HEK293 (cell line): ENCODE measurements at regions not wholly inside any gene's neighbourhood (a gene's known extent, or its start where the extent isn't known, plus 50 kb on each side); places are given as distances from the start of the nearest gene placed in this dataset.
A peak's percentile ranks its signal among the peaks of the same experiment; 100 is the strongest.

Experiments
- CTCF ChIA-PET: fragments of 350-600 bp; formaldehyde crosslinking; extraction: SDS; loops from one replicate; lab custom pipeline; 2021; ENCODE audit warnings: antibody characterized with exemption; lab: Yijun Ruan, JAX
- POLR2A ChIA-PET: fragments of 300-600 bp; formaldehyde crosslinking; extraction: SDS; loops from one replicate; lab custom pipeline; 2020; ENCODE audit warnings: antibody characterized with exemption, inconsistent platforms; lab: Yijun Ruan, JAX
- H3K27ac ChIP-seq: fragments of 200-500 bp; sonication (Bioruptor generic); 2 replicates; pipeline ENCODE4 v1.5.1; 2014; ENCODE audit warnings: low read depth, low read length, control low read depth, inconsistent platforms; ENCODE audit errors: extremely low read depth
- H3K36me3 ChIP-seq, 2 experiments: fragments of 200-500 bp in 1 of 2; sonication (Bioruptor generic) in 1 of 2; 1 replicate in 1 of 2; 2 replicates in 1 of 2; pipeline ENCODE4 v1.5.1; 2014 to 2017; ENCODE audit warnings: inconsistent platforms in 2 of 2, low read length in 2 of 2; ENCODE audit not compliant: control insufficient read depth in 2 of 2, insufficient read depth in 1 of 2
- H3K4me1 ChIP-seq: fragments of 200-500 bp; sonication (Bioruptor generic); 2 replicates; pipeline ENCODE4 v1.5.1; 2014; ENCODE audit warnings: mild to moderate bottlenecking, low read length, inconsistent platforms; ENCODE audit not compliant: control insufficient read depth, insufficient read depth
- H3K4me3 ChIP-seq: 2 replicates; pipeline ENCODE4 v1.5.1; 2011; ENCODE audit warnings: low read depth, mild to moderate bottlenecking, control low read depth, low read length, moderate library complexity
- H3K9me3 ChIP-seq: fragments of 200-500 bp; sonication (Bioruptor generic); 2 replicates; pipeline ENCODE4 v1.5.1; 2014; ENCODE audit warnings: low read depth, low read length, inconsistent platforms; ENCODE audit not compliant: control insufficient read depth, insufficient read depth
- FEZF1 ChIP-seq: fragments of 450-650 bp; formaldehyde crosslinking; IDR thresholded peaks from 2 replicates; pipeline ENCODE4 v1.5.1; 2016; ENCODE audit warnings: missing biosample characterization, missing genetic modification characterization
- KLF17 ChIP-seq: fragments of 450-650 bp; formaldehyde crosslinking; IDR thresholded peaks from 2 replicates; pipeline ENCODE4 v1.5.1; 2016; ENCODE audit warnings: missing biosample characterization, missing genetic modification characterization
- KLF7 ChIP-seq: fragments of 450-650 bp; formaldehyde crosslinking; IDR thresholded peaks from 2 replicates; pipeline ENCODE4 v1.5.1; 2016; ENCODE audit warnings: missing biosample characterization, missing genetic modification characterization, borderline replicate concordance
- OSR2 ChIP-seq: fragments of 450-650 bp; formaldehyde crosslinking; IDR thresholded peaks from 2 replicates; pipeline ENCODE4 v1.5.1; 2016; ENCODE audit warnings: missing biosample characterization, missing genetic modification characterization
- ZBTB17 ChIP-seq: fragments of 450-650 bp; formaldehyde crosslinking; IDR thresholded peaks from 2 replicates; pipeline ENCODE4 v1.5.1; 2016; ENCODE audit warnings: missing biosample characterization, missing genetic modification characterization
- ZNF133 ChIP-seq: fragments of 450-650 bp; formaldehyde crosslinking; IDR thresholded peaks from 2 replicates; pipeline ENCODE4 v1.5.1; 2016; ENCODE audit warnings: missing biosample characterization, missing genetic modification characterization
- ZNF175 ChIP-seq: fragments of 450-650 bp; formaldehyde crosslinking; IDR thresholded peaks from 2 replicates; pipeline ENCODE4 v1.5.1; 2016; ENCODE audit warnings: missing biosample characterization, missing genetic modification characterization
- ZNF19 ChIP-seq: fragments of 450-650 bp; formaldehyde crosslinking; IDR thresholded peaks from 2 replicates; pipeline ENCODE4; 2016; ENCODE audit warnings: missing biosample characterization, missing genetic modification characterization, low read depth
- ZNF2 ChIP-seq: fragments of 450-650 bp; formaldehyde crosslinking; IDR thresholded peaks from 2 replicates; pipeline ENCODE4 v1.5.1; 2016; ENCODE audit warnings: missing biosample characterization, missing genetic modification characterization
- ZNF239 ChIP-seq: fragments of 450-650 bp; formaldehyde crosslinking; IDR thresholded peaks from 2 replicates; pipeline ENCODE4 v1.5.1; 2016; ENCODE audit warnings: missing biosample characterization, missing genetic modification characterization
- ZNF292 ChIP-seq: fragments of 450-650 bp; formaldehyde crosslinking; IDR thresholded peaks from 2 replicates; pipeline ENCODE4 v1.5.1; 2016; ENCODE audit warnings: low read depth, missing biosample characterization, missing genetic modification characterization, borderline replicate concordance
- ZNF311 ChIP-seq: fragments of 450-650 bp; formaldehyde crosslinking; IDR thresholded peaks from 2 replicates; pipeline ENCODE4 v1.5.1; 2017; ENCODE audit warnings: missing biosample characterization, missing genetic modification characterization, borderline replicate concordance
- ZNF394 ChIP-seq: fragments of 450-650 bp; formaldehyde crosslinking; IDR thresholded peaks from 2 replicates; pipeline ENCODE4 v1.5.1; 2016; ENCODE audit warnings: missing biosample characterization, missing genetic modification characterization, mild to moderate bottlenecking, moderate library complexity, borderline replicate concordance
- ZNF423 ChIP-seq: fragments of 450-650 bp; formaldehyde crosslinking; IDR thresholded peaks from 2 replicates; pipeline ENCODE4 v1.5.1; 2016; ENCODE audit warnings: missing biosample characterization, missing genetic modification characterization
- ZNF473 ChIP-seq: fragments of 450-650 bp; formaldehyde crosslinking; IDR thresholded peaks from 2 replicates; pipeline ENCODE4 v1.5.1; 2017; ENCODE audit warnings: missing biosample characterization, missing genetic modification characterization
- ZNF529 ChIP-seq: fragments of 450-650 bp; formaldehyde crosslinking; IDR thresholded peaks from 2 replicates; pipeline ENCODE4 v1.5.1; 2017; ENCODE audit warnings: missing genetic modification characterization, missing biosample characterization; ENCODE audit not compliant: insufficient replicate concordance
- ZNF530 ChIP-seq: fragments of 450-650 bp; formaldehyde crosslinking; IDR thresholded peaks from 2 replicates; pipeline ENCODE4 v1.5.1; 2016; ENCODE audit warnings: low read depth, missing biosample characterization, missing genetic modification characterization
- ZNF626 ChIP-seq: fragments of 450-650 bp; sonication (Bioruptor Pico); formaldehyde crosslinking; IDR thresholded peaks from 2 replicates; pipeline ENCODE4 v1.5.1; 2018; ENCODE audit warnings: missing biosample characterization, missing genetic modification characterization, inconsistent platforms
- ZNF654 ChIP-seq: fragments of 450-650 bp; formaldehyde crosslinking; IDR thresholded peaks from 2 replicates; pipeline ENCODE4 v1.5.1; 2016; ENCODE audit warnings: low read depth, missing biosample characterization, missing genetic modification characterization
- ZNF670 ChIP-seq: fragments of 450-650 bp; formaldehyde crosslinking; IDR thresholded peaks from 2 replicates; pipeline ENCODE4 v1.5.1; 2016; ENCODE audit warnings: missing biosample characterization, missing genetic modification characterization, low read depth
- ZNF843 ChIP-seq: fragments of 450-650 bp; formaldehyde crosslinking; IDR thresholded peaks from 2 replicates; pipeline ENCODE4 v1.5.1; 2016; ENCODE audit warnings: missing biosample characterization, missing genetic modification characterization
- ZXDB ChIP-seq: fragments of 450-650 bp; formaldehyde crosslinking; IDR thresholded peaks from 2 replicates; pipeline ENCODE4 v1.5.1; 2016; ENCODE audit warnings: missing biosample characterization, missing genetic modification characterization
- TF ChIP-seq, protein P1 (sequence below): fragments of 450-650 bp; formaldehyde crosslinking; IDR thresholded peaks from 2 replicates; pipeline ENCODE4 v1.5.1; 2017; ENCODE audit warnings: missing biosample characterization, missing genetic modification characterization
- TF ChIP-seq, protein P2 (sequence below): fragments of 450-650 bp; formaldehyde crosslinking; IDR thresholded peaks from 2 replicates; pipeline ENCODE4 v1.5.1; 2016; ENCODE audit warnings: missing biosample characterization, missing genetic modification characterization
- TF ChIP-seq, protein P3 (sequence below): fragments of 450-650 bp; formaldehyde crosslinking; IDR thresholded peaks from 2 replicates; pipeline ENCODE4 v1.5.1; 2016; ENCODE audit warnings: missing biosample characterization, missing genetic modification characterization
- TF ChIP-seq, protein P4 (sequence below): fragments of 450-650 bp; formaldehyde crosslinking; optimal IDR thresholded peaks from 2 replicates; pipeline ENCODE3; 2016; ENCODE audit warnings: missing biosample characterization, mild to moderate bottlenecking, missing genetic modification characterization

- ChIA-PET POLR2A (no interaction called here), CTCF (no interaction called here)
- no peak overlapping the region for H3K4me3 ChIP-seq
- no peaks in the 10 kb centered on the region for H3K9me3 ChIP-seq
- no peaks in the 10 kb centered on the region for H3K4me1 ChIP-seq
- no peak overlapping the region for H3K27ac ChIP-seq
- peaks cover 8 to 73% of the 10 kb centered on the region in 2 experiments; a peak in 2 of 3 replicates for H3K36me3 ChIP-seq
- TF ChIP-seq ZNF394 (no peak), OSR2 (tag by site-specific recombination) (no peak), ZNF530 (tag by site-specific recombination) (no peak), ZNF19 (no peak), ZNF423 (tag by site-specific recombination) (no peak), ZNF133 (no peak)
Observed at GRCh38 chr4:20543131-20543530, 157.1 kb upstream of the PACRGL start.

GRCh38 chr4:20544645-20545044, 155.6 kb upstream of the PACRGL start:
- Histone ChIP-seq H3K9me3 (no peaks in the 10 kb centered on the region), H3K4me1 (no peaks in the 10 kb centered on the region), H3K36me3 (peaks cover 8 to 76% of the 10 kb centered on the region in 2 experiments; a peak in 2 of 3 replicates), H3K4me3 (no peak overlapping the region), H3K27ac (no peak overlapping the region)
- POLR2A ChIA-PET: no interaction called here
- CTCF ChIA-PET: interaction anchor here (0.6 to 0.9 kb wide), 6 partner anchors 13 to 131 kb away, joined by 3 to 4 read pairs (median 3); no protein-coding TSS in a partner anchor
- TF ChIP-seq ZNF654 (tag by site-specific recombination) (peak; percentile 54), ZBTB17 (no peak), KLF7 (tag by site-specific recombination) (no peak)
- TF ChIP-seq, protein P1, sequence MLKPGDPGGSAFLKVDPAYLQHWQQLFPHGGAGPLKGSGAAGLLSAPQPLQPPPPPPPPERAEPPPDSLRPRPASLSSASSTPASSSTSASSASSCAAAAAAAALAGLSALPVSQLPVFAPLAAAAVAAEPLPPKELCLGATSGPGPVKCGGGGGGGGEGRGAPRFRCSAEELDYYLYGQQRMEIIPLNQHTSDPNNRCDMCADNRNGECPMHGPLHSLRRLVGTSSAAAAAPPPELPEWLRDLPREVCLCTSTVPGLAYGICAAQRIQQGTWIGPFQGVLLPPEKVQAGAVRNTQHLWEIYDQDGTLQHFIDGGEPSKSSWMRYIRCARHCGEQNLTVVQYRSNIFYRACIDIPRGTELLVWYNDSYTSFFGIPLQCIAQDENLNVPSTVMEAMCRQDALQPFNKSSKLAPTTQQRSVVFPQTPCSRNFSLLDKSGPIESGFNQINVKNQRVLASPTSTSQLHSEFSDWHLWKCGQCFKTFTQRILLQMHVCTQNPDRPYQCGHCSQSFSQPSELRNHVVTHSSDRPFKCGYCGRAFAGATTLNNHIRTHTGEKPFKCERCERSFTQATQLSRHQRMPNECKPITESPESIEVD: no peak

GRCh38 chr4:20552004-20552403, 148.3 kb upstream of the PACRGL start:
- Histone ChIP-seq H3K4me3 (no peak overlapping the region), H3K9me3 (no peaks in the 10 kb centered on the region), H3K36me3 (peaks cover 6 to 79% of the 10 kb centered on the region in 2 experiments), H3K27ac (no peak overlapping the region), H3K4me1 (no peaks in the 10 kb centered on the region)
- ChIA-PET CTCF (interaction anchor here (0.7 kb wide), 1 partner anchor 318 kb away, joined by 3 read pairs; no protein-coding TSS in a partner anchor), POLR2A (no interaction called here)
- TF ChIP-seq, protein P2, sequence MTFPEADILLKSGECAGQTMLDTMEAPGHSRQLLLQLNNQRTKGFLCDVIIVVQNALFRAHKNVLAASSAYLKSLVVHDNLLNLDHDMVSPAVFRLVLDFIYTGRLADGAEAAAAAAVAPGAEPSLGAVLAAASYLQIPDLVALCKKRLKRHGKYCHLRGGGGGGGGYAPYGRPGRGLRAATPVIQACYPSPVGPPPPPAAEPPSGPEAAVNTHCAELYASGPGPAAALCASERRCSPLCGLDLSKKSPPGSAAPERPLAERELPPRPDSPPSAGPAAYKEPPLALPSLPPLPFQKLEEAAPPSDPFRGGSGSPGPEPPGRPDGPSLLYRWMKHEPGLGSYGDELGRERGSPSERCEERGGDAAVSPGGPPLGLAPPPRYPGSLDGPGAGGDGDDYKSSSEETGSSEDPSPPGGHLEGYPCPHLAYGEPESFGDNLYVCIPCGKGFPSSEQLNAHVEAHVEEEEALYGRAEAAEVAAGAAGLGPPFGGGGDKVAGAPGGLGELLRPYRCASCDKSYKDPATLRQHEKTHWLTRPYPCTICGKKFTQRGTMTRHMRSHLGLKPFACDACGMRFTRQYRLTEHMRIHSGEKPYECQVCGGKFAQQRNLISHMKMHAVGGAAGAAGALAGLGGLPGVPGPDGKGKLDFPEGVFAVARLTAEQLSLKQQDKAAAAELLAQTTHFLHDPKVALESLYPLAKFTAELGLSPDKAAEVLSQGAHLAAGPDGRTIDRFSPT (tag by site-specific recombination): no peak
- TF ChIP-seq FEZF1 (tag by site-specific recombination) (no peak), ZNF473 (tag by site-specific recombination) (no peak), ZNF670 (tag by site-specific recombination) (no peak), ZNF292 (no peak), KLF17 (no peak), ZXDB (tag by site-specific recombination) (no peak), ZNF239 (tag by site-specific recombination) (no peak), ZNF2 (no peak), ZNF626 (no peak), ZNF529 (tag by site-specific recombination) (no peak), ZNF843 (tag by site-specific recombination) (no peak), ZNF311 (tag by site-specific recombination) (no peak), ZNF175 (no peak)
- TF ChIP-seq, protein P3, sequence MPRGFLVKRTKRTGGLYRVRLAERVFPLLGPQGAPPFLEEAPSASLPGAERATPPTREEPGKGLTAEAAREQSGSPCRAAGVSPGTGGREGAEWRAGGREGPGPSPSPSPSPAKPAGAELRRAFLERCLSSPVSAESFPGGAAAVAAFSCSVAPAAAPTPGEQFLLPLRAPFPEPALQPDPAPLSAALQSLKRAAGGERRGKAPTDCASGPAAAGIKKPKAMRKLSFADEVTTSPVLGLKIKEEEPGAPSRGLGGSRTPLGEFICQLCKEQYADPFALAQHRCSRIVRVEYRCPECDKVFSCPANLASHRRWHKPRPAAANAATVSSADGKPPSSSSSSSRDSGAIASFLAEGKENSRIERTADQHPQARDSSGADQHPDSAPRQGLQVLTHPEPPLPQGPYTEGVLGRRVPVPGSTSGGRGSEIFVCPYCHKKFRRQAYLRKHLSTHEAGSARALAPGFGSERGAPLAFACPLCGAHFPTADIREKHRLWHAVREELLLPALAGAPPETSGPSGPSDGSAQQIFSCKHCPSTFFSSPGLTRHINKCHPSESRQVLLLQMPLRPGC (tag by site-specific recombination): no peak
- TF ChIP-seq, protein P4, sequence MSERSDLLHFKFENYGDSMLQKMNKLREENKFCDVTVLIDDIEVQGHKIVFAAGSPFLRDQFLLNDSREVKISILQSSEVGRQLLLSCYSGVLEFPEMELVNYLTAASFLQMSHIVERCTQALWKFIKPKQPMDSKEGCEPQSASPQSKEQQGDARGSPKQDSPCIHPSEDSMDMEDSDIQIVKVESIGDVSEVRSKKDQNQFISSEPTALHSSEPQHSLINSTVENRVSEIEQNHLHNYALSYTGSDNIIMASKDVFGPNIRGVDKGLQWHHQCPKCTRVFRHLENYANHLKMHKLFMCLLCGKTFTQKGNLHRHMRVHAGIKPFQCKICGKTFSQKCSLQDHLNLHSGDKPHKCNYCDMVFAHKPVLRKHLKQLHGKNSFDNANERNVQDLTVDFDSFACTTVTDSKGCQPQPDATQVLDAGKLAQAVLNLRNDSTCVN (tag by site-specific recombination): no peak
